ENCODE measurements at regions not wholly inside any gene's neighbourhood (a gene's known extent, or its start where the extent isn't known, plus 50 kb on each side); places are given as distances from the start of the nearest gene placed in this dataset.

DNA sequence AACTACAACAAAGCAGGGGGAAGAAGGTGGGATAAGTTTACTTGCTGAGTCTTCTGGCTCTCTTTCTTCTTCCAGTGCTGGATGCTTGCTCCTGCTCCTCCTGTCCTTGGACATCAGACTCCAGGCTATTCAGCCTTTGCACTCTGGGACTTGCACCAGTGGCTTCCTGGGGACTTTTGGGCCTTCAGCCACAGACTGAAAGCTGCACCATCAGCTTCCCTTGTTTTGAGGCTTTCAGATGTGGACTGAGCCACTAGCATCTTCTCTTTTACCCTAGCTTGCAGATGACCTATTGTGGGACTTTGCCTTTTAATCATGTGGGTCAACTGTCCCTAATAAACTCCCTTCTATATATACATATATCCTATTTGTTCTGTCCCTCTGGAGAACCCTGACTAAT, 173.0 kb upstream of the UFM1 start:
- DNase-seq (ENCODE audit: low spot score in 2 of 2), result no peak
- TF ChIP-seq, protein P1, sequence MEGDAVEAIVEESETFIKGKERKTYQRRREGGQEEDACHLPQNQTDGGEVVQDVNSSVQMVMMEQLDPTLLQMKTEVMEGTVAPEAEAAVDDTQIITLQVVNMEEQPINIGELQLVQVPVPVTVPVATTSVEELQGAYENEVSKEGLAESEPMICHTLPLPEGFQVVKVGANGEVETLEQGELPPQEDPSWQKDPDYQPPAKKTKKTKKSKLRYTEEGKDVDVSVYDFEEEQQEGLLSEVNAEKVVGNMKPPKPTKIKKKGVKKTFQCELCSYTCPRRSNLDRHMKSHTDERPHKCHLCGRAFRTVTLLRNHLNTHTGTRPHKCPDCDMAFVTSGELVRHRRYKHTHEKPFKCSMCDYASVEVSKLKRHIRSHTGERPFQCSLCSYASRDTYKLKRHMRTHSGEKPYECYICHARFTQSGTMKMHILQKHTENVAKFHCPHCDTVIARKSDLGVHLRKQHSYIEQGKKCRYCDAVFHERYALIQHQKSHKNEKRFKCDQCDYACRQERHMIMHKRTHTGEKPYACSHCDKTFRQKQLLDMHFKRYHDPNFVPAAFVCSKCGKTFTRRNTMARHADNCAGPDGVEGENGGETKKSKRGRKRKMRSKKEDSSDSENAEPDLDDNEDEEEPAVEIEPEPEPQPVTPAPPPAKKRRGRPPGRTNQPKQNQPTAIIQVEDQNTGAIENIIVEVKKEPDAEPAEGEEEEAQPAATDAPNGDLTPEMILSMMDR (IDR thresholded peaks at IDR 0.05), result no peak
- no peak for TF ChIP-seq POLR2A (IDR thresholded peaks at IDR 0.05)
- intact Hi-C loops (cut with DNase I; ENCODE audit: low total_unique reads), result no loop called here
- no peak overlapping the region for H3K4me3 ChIP-seq (ENCODE audit: low read depth, poor library complexity, severe bottlenecking)

GRCh38 chr13:38173403-38173802, 176.2 kb upstream of the UFM1 start:
- no peak for DNase-seq (ENCODE audit: low spot score in 2 of 2)
- intact Hi-C loops (cut with DNase I; ENCODE audit: low total_unique reads), result no loop called here
- WGBS, 2 donors, result 64 to 80% methylated on average over 1 of the region's 1 CpG
- TF ChIP-seq, protein P1 (IDR thresholded peaks at IDR 0.05), result no peak
- no peak for TF ChIP-seq POLR2A (IDR thresholded peaks at IDR 0.05)
- no peak overlapping the region for H3K4me3 ChIP-seq (ENCODE audit: low read depth, poor library complexity, severe bottlenecking)

- no peak for DNase-seq (ENCODE audit: low spot score in 2 of 2)
- TF ChIP-seq POLR2A (IDR thresholded peaks at IDR 0.05), result no peak
- TF ChIP-seq, protein P1 (IDR thresholded peaks at IDR 0.05), result no peak
- WGBS, 2 donors, result 76 to 88% methylated on average over 1 of the region's 1 CpG
- no peak overlapping the region for H3K4me3 ChIP-seq (ENCODE audit: low read depth, poor library complexity, severe bottlenecking)
- intact Hi-C loops (cut with DNase I; ENCODE audit: low total_unique reads), result no loop called here
Observed at GRCh38 chr13:38167164-38167822, 182.4 kb upstream of the UFM1 start.

GRCh38 chr13:38166116-38166515, 183.5 kb upstream of the UFM1 start:
- TF ChIP-seq, protein P1 (IDR thresholded peaks at IDR 0.05), result no peak
- no peak for TF ChIP-seq POLR2A (IDR thresholded peaks at IDR 0.05)
- no peak for DNase-seq (ENCODE audit: low spot score in 2 of 2)
- H3K4me3 ChIP-seq (ENCODE audit: low read depth, poor library complexity, severe bottlenecking), result no peak overlapping the region
- WGBS, 2 donors, result 83 to 85% methylated on average over 2 of the region's 2 CpGs
- intact Hi-C loops (cut with DNase I; ENCODE audit: low total_unique reads), result no loop called here

DNA sequence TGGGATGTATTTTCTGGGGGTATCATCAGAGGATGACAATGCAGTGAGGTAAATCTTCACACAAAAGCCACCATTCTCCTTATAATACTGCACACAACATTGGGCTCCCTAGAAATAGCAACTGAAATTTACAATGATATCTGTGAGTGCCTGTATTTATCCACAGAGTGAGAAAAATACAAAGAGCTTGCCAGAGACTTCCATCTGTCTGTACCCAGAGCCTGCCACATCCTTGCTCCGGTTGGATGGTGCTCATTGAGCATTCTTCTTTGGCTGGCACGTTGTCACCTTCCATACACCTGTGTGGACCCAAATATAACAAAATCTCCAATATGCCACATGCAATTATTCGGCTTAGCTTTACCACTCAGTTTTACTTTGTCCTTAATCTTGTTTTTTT, 189.5 kb upstream of the UFM1 start:
- no peak for DNase-seq (ENCODE audit: low spot score in 2 of 2)
- 88 to 93% methylated on average over 3 of the region's 3 CpGs for WGBS, 2 donors

More for the DNA sequence above, 189.5 kb upstream of the UFM1 start:
- intact Hi-C loops (cut with DNase I; ENCODE audit: low total_unique reads), result no loop called here
- H3K4me3 ChIP-seq (ENCODE audit: low read depth, poor library complexity, severe bottlenecking), result no peak overlapping the region
- TF ChIP-seq POLR2A (IDR thresholded peaks at IDR 0.05), result no peak
- TF ChIP-seq, protein P1 (IDR thresholded peaks at IDR 0.05), result no peak
